Liver (tissue), 8 donors: ENCODE measurements at regions not wholly inside any gene's neighbourhood (a gene's known extent, or its start where the extent isn't known, plus 50 kb on each side); places are given as distances from the start of the nearest gene placed in this dataset.

ENCODE experiments used
- DNase-seq: peaks from one replicate; pipeline ENCODE4 v3.0.0-alpha.2; 2017; ENCODE audit warnings: low spot score
- H3K27ac ChIP-seq, 2 donors: one replicate each; pipeline ENCODE4 v1.7.0; 2013; ENCODE audit warnings: inconsistent platforms in 2 of 2, low read length in 2 of 2, control low read depth in 1 of 2, low read depth in 1 of 2, mild to moderate bottlenecking in 1 of 2
- H3K27me3 ChIP-seq, 4 donors: one replicate each; pipeline versions ENCODE4 v1.6.1 to v1.7.0; 2013; ENCODE audit warnings: low read length in 3 of 4, inconsistent platforms in 1 of 4, mild to moderate bottlenecking in 1 of 4, moderate library complexity in 1 of 4; ENCODE audit not compliant: control insufficient read depth in 4 of 4, insufficient read depth in 4 of 4
- H3K36me3 ChIP-seq, 4 donors: one replicate each; pipeline versions ENCODE4 v1.6.1 to v1.7.0; 2013; ENCODE audit warnings: low read length in 3 of 4, mild to moderate bottlenecking in 3 of 4, low read depth in 1 of 4, moderate library complexity in 1 of 4; ENCODE audit not compliant: control insufficient read depth in 4 of 4, insufficient read depth in 3 of 4
- H3K4me1 ChIP-seq, 4 donors: one replicate each; pipeline versions ENCODE4 v1.6.1 to v1.7.0; 2013; ENCODE audit warnings: low read length in 3 of 4, mild to moderate bottlenecking in 3 of 4, moderate library complexity in 1 of 4; ENCODE audit not compliant: control insufficient read depth in 4 of 4, insufficient read depth in 4 of 4
- H3K4me3 ChIP-seq, 3 donors: one replicate each; pipeline versions ENCODE4 v1.6.1 to v1.7.0; 2013; ENCODE audit warnings: low read length in 3 of 3, control low read depth in 1 of 3, low read depth in 1 of 3, mild to moderate bottlenecking in 1 of 3
- H3K9ac ChIP-seq, 2 donors: one replicate each; pipeline ENCODE4 v1.7.0; 2013; ENCODE audit warnings: low read length in 2 of 2, mild to moderate bottlenecking in 2 of 2, moderate library complexity in 2 of 2, control low read depth in 1 of 2, low read depth in 1 of 2
- H3K9me3 ChIP-seq, 4 donors: one replicate each; pipeline versions ENCODE4 v1.6.1 to v1.7.0; 2013; ENCODE audit warnings: low read length in 3 of 4; ENCODE audit not compliant: control insufficient read depth in 4 of 4
- ATF3 ChIP-seq: IDR thresholded peaks from 2 replicates; pipeline ENCODE4 v1.6.1; 2016; ENCODE audit warnings: antibody characterized with exemption
- CTCF ChIP-seq: fragments of 150-350 bp; IDR thresholded peaks from 2 replicates; pipeline ENCODE4 v1.5.1; 2017; ENCODE audit warnings: improper control_type of control experiment, low read depth, low read length; ENCODE audit not compliant: missing input control
- EGR1 ChIP-seq, 2 donors: IDR thresholded peaks; 2 replicates each; pipeline ENCODE4 v1.6.1; 2016 to 2018; ENCODE audit warnings: antibody characterized with exemption in 2 of 2, low read depth in 2 of 2
- FOXA1 ChIP-seq: IDR thresholded peaks from 2 replicates; pipeline ENCODE4 v1.6.1; 2016; ENCODE audit warnings: antibody characterized with exemption
- FOXA2 ChIP-seq: IDR thresholded peaks from 2 replicates; pipeline ENCODE4 v1.6.1; 2016; ENCODE audit warnings: antibody characterized with exemption
- GABPA ChIP-seq, 2 donors: IDR thresholded peaks in 1 of 2; conservative IDR thresholded peaks in 1 of 2; 2 replicates each; pipeline ENCODE4 v1.6.1; 2016; ENCODE audit warnings: antibody characterized with exemption in 2 of 2, mild to moderate bottlenecking in 1 of 2, moderate library complexity in 1 of 2
- HNF4A ChIP-seq, 2 donors: conservative IDR thresholded peaks; 2 replicates each; pipeline ENCODE4 v1.6.1; 2016; ENCODE audit warnings: antibody characterized with exemption in 2 of 2, mild to moderate bottlenecking in 2 of 2
- HNF4G ChIP-seq: IDR thresholded peaks from 2 replicates; pipeline ENCODE4 v1.6.1; 2016; ENCODE audit warnings: antibody characterized with exemption
- JUND ChIP-seq, 2 donors: IDR thresholded peaks; 2 replicates each; pipeline ENCODE4 v1.6.1; 2016; ENCODE audit warnings: antibody characterized with exemption in 2 of 2
- MAX ChIP-seq: IDR thresholded peaks from 2 replicates; pipeline ENCODE4 v1.6.1; 2016; ENCODE audit warnings: antibody characterized with exemption
- NR2F2 ChIP-seq: IDR thresholded peaks from 2 replicates; pipeline ENCODE4 v1.6.1; 2016; ENCODE audit warnings: antibody characterized with exemption
- RAD21 ChIP-seq, 2 donors: IDR thresholded peaks; 2 replicates each; pipeline ENCODE4 v1.6.1; 2016; ENCODE audit warnings: antibody characterized with exemption in 2 of 2, mild to moderate bottlenecking in 2 of 2
- REST ChIP-seq: IDR thresholded peaks from 2 replicates; pipeline ENCODE4 v1.6.1; 2016; ENCODE audit warnings: antibody characterized with exemption, mild to moderate bottlenecking
- RXRA ChIP-seq, 2 donors: IDR thresholded peaks; 2 replicates each; pipeline ENCODE4 v1.6.1; 2017 to 2018; ENCODE audit warnings: antibody characterized with exemption in 2 of 2, mild to moderate bottlenecking in 1 of 2
- TAF1 ChIP-seq: conservative IDR thresholded peaks from 2 replicates; pipeline ENCODE4 v1.6.1; 2016; ENCODE audit warnings: antibody characterized with exemption, mild to moderate bottlenecking
- ZBTB33 ChIP-seq: IDR thresholded peaks from 2 replicates; pipeline ENCODE4 v1.6.1; 2016; ENCODE audit warnings: antibody characterized with exemption
- WGBS: extraction: QIAGEN DNeasy Blood & Tissue Kit; methylation state at CpG from one replicate; pipeline ENCODE4 v1.1.7; 2013; 5-methylcytosine and 5-hydroxymethylcytosine counted together
- donor health status: healthy.
- donor health status: healthy.
- donor health status: healthy.
- donor health status: healthy.
- donor health status: healthy.

GRCh38 chr11:69883292-69884255 is 64.4 kb upstream of the FGF3 start:
- Histone ChIP-seq H3K4me3 (no peak overlapping the region), H3K27me3 (no peaks in the 10 kb centered on the region), H3K27ac (no peak overlapping the region), H3K9me3 (peaks cover 0 to 3% (median 0%) of the 10 kb centered on the region in 4 donors), H3K36me3 (no peaks in the 10 kb centered on the region), H3K9ac (no peak overlapping the region), H3K4me1 (peaks cover 0 to 2% (median 0%) of the 10 kb centered on the region in 4 donors)
- WGBS = 87% methylated on average over 32 of the region's 32 CpGs
- no peak for DNase-seq
- TF ChIP-seq MAX (no peak), RAD21 (IDR thresholded peaks at IDR 0.05) (no peak), JUND (IDR thresholded peaks at IDR 0.05) (no peak), RXRA (IDR thresholded peaks at IDR 0.05) (no peak), TAF1 (no peak), FOXA2 (no peak), GABPA (IDR thresholded peaks at IDR 0.05 in 1 of 2, conservative IDR thresholded peaks at IDR 0.05 in 1 of 2) (no peak), NR2F2 (no peak), HNF4A (conservative IDR thresholded peaks at IDR 0.05) (no peak), FOXA1 (no peak), EGR1 (IDR thresholded peaks at IDR 0.05; ENCODE audit: low read depth in 2 of 2) (no peak), ATF3 (no peak), REST (no peak), HNF4G (no peak), ZBTB33 (no peak)

- no peak overlapping the region for H3K27ac ChIP-seq
- peaks cover 0 to 2% (median 0%) of the 10 kb centered on the region in 4 donors for H3K4me1 ChIP-seq
- H3K9me3 ChIP-seq = peaks cover 0 to 3% (median 0%) of the 10 kb centered on the region in 4 donors
- no peak overlapping the region for H3K9ac ChIP-seq
- 90% methylated on average over 10 of the region's 10 CpGs for WGBS
- H3K4me3 ChIP-seq = no peak overlapping the region
- H3K36me3 ChIP-seq = no peaks in the 10 kb centered on the region
- DNase-seq = no peak
- H3K27me3 ChIP-seq = no peaks in the 10 kb centered on the region
- TF ChIP-seq REST = no peak
- no peak for TF ChIP-seq ZBTB33
- no peak for TF ChIP-seq HNF4A (conservative IDR thresholded peaks at IDR 0.05)
- TF ChIP-seq CTCF = no peak
- no peak for TF ChIP-seq TAF1
- TF ChIP-seq RAD21 (IDR thresholded peaks at IDR 0.05) = no peak
- TF ChIP-seq HNF4G = no peak
- TF ChIP-seq EGR1 (IDR thresholded peaks at IDR 0.05; ENCODE audit: low read depth in 2 of 2) = no peak
- TF ChIP-seq RXRA (IDR thresholded peaks at IDR 0.05) = no peak
These were observed 65.1 kb upstream of the FGF3 start for GRCh38 chr11:69884286-69884685.
